ENCODE measurements at regions not wholly inside any gene's neighbourhood (a gene's known extent, or its start where the extent isn't known, plus 50 kb on each side); places are given as distances from the start of the nearest gene placed in this dataset.
"Not testable (repeated sequence)": the region's sequence is repeated elsewhere in the genome, so short reads cannot be mapped to it uniquely, and the experiment has no call there.

- Histone ChIP-seq H3K36me3 (ENCODE audit: insufficient read depth, low read length) (no peaks in the 10 kb centered on the region), H2AFZ (ENCODE audit: low read depth, low read length) (no peak overlapping the region), H3K4me3 (ENCODE audit: low read length) (no peak overlapping the region), H3K4me1 (ENCODE audit: insufficient read depth, low read length) (no peaks in the 10 kb centered on the region), H3K9me3 (ENCODE audit: low read length) (no peaks in the 10 kb centered on the region), H3K27me3 (ENCODE audit: insufficient read depth, low read length) (no peaks in the 10 kb centered on the region)
Observed at GRCh38 chr4:138113819-138114400, 128.2 kb downstream of the SLC7A11 start.

DNA sequence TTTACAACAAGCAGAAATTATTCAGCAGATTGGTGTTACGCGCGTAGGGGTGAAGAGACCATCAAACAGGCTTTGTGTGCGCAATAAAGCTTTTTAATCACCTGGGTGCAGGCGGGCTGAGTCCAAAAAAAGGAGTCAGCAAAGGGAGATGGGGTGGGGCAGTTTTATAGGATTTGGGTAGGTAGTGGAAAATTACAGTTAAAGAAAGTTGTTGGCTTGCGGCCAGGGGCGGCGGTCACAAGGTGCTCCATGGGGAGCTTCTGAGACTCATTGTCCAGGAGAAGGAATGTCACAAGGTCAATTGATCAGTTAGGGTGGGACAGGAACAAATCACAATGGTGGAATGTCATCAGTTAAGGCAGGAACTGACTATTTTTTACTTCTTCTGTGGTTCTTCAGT, 129.3 kb downstream of the SLC7A11 start:
- H3K4me3 ChIP-seq (ENCODE audit: low read length); H3K4me1 ChIP-seq (ENCODE audit: insufficient read depth, low read length); H2AFZ ChIP-seq (ENCODE audit: low read depth, low read length); H3K27me3 ChIP-seq (ENCODE audit: insufficient read depth, low read length); H3K36me3 ChIP-seq (ENCODE audit: insufficient read depth, low read length); H3K9me3 ChIP-seq (ENCODE audit: low read length): not testable (repeated sequence)

DNA sequence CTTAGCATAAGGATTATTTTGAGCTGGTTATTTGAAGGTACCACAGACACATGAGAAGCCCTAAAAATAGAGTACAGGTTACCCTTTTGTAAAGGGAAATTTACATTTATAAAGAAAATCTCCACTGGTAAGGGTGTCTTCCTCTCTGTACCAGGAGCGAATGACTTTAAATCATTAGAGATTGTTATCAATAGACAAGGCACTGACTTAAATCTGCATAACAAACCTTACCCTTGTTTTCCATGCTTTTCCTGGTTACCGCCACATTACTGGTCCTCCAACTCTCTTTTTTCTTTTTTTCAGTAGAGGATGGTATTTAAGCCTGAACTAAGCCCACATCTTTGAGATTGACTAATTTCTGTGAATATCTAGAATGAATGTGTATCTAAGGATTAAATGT, 129.8 kb downstream of the SLC7A11 start:
- H3K4me1 ChIP-seq (ENCODE audit: insufficient read depth, low read length) = no peaks in the 10 kb centered on the region
- H3K27me3 ChIP-seq (ENCODE audit: insufficient read depth, low read length) = no peaks in the 10 kb centered on the region
- no peaks in the 10 kb centered on the region for H3K9me3 ChIP-seq (ENCODE audit: low read length)
- no peak overlapping the region for H2AFZ ChIP-seq (ENCODE audit: low read depth, low read length)
- H3K4me3 ChIP-seq (ENCODE audit: low read length) = no peak overlapping the region
- H3K36me3 ChIP-seq (ENCODE audit: insufficient read depth, low read length) = no peaks in the 10 kb centered on the region

DNA sequence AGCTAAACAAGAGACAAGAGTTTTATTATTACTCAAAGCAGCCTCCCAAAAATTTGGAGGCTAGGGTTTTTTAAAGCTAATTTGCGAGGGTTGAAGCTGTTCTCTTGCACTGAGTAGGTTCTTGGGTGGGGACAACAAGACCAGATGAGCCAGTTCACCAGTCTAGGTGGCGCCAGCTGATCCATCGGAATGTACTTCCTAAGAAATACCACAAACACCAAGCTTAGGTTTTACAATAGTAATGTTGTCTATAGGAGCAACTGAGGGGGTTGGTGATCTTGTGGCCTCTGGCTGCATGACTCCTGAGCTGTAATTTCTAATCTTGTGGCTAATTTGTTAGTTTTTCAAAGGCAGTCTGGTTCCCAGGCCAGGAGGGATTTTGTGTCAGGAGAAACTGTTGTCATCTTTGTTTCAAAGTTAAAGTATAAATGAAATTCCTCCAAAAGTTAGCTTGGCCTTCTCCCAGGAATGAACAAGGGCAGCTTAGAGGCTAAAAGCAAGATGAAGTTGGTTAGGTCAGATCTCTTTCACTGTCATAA, 130.6 kb downstream of the SLC7A11 start:
- H3K27me3 ChIP-seq (ENCODE audit: insufficient read depth, low read length) = no peaks in the 10 kb centered on the region
- no peaks in the 10 kb centered on the region for H3K9me3 ChIP-seq (ENCODE audit: low read length)
- no peak overlapping the region for H3K4me3 ChIP-seq (ENCODE audit: low read length)
- no peak overlapping the region for H2AFZ ChIP-seq (ENCODE audit: low read depth, low read length)
- no peaks in the 10 kb centered on the region for H3K4me1 ChIP-seq (ENCODE audit: insufficient read depth, low read length)
- no peaks in the 10 kb centered on the region for H3K36me3 ChIP-seq (ENCODE audit: insufficient read depth, low read length)

DNA sequence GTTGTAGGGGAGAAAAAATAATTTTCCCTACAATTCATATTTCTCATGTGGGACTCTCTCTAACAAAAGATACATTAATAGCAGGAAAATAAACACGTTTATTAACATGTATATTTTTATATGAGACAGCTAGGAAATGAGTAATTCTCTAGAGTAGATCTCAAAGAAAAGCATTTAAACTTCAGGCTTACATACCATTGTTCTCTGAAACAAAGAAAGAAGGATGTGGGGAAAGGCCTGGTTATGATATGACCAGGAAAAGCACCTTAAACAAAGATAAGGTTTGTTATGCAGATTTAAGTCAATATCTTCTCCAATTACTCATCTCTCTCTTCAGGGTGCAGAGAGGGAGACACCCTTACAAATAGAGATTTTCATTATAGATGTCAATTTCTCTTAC, 131.3 kb downstream of the SLC7A11 start:
- Histone ChIP-seq H3K4me3 (ENCODE audit: low read length) (no peak overlapping the region), H3K4me1 (ENCODE audit: insufficient read depth, low read length) (no peaks in the 10 kb centered on the region), H3K9me3 (ENCODE audit: low read length) (no peaks in the 10 kb centered on the region), H3K36me3 (ENCODE audit: insufficient read depth, low read length) (no peaks in the 10 kb centered on the region), H3K27me3 (ENCODE audit: insufficient read depth, low read length) (no peaks in the 10 kb centered on the region), H2AFZ (ENCODE audit: low read depth, low read length) (no peak overlapping the region)

GRCh38 chr4:138107023-138107422, 135.1 kb downstream of the SLC7A11 start:
- no peak overlapping the region for H3K4me3 ChIP-seq (ENCODE audit: low read length)
- no peaks in the 10 kb centered on the region for H3K27me3 ChIP-seq (ENCODE audit: insufficient read depth, low read length)
- no peaks in the 10 kb centered on the region for H3K36me3 ChIP-seq (ENCODE audit: insufficient read depth, low read length)
- no peaks in the 10 kb centered on the region for H3K9me3 ChIP-seq (ENCODE audit: low read length)
- no peak overlapping the region for H2AFZ ChIP-seq (ENCODE audit: low read depth, low read length)
- peaks cover 14% of the 10 kb centered on the region for H3K4me1 ChIP-seq (ENCODE audit: insufficient read depth, low read length)

GRCh38 chr4:138105331-138105730, 136.8 kb downstream of the SLC7A11 start:
- Histone ChIP-seq H3K36me3 (ENCODE audit: insufficient read depth, low read length) (no peaks in the 10 kb centered on the region), H3K27me3 (ENCODE audit: insufficient read depth, low read length) (no peaks in the 10 kb centered on the region), H2AFZ (ENCODE audit: low read depth, low read length) (no peak overlapping the region), H3K4me3 (ENCODE audit: low read length) (no peak overlapping the region), H3K9me3 (ENCODE audit: low read length) (no peaks in the 10 kb centered on the region), H3K4me1 (ENCODE audit: insufficient read depth, low read length) (peaks cover 14% of the 10 kb centered on the region)

GRCh38 chr4:138104284-138104680, 137.9 kb downstream of the SLC7A11 start:
- no peaks in the 10 kb centered on the region for H3K9me3 ChIP-seq (ENCODE audit: low read length)

GRCh38 chr4:138103597-138104283, 138.4 kb downstream of the SLC7A11 start:
- no peaks in the 10 kb centered on the region for H3K9me3 ChIP-seq (ENCODE audit: low read length)
- peak overlapping the region; percentile 18 for H3K4me3 ChIP-seq (ENCODE audit: low read length)
- no peaks in the 10 kb centered on the region for H3K36me3 ChIP-seq (ENCODE audit: insufficient read depth, low read length)
- H3K4me1 ChIP-seq (ENCODE audit: insufficient read depth, low read length) = peaks cover 14% of the 10 kb centered on the region
- H2AFZ ChIP-seq (ENCODE audit: low read depth, low read length) = peak overlapping the region; percentile 75
- H3K27me3 ChIP-seq (ENCODE audit: insufficient read depth, low read length) = no peaks in the 10 kb centered on the region

More at GRCh38 chr4:138104284-138104680, 137.9 kb downstream of the SLC7A11 start:
- H3K36me3 ChIP-seq (ENCODE audit: insufficient read depth, low read length) = no peaks in the 10 kb centered on the region
- H2AFZ ChIP-seq (ENCODE audit: low read depth, low read length) = peak overlapping the region; percentile 75
- H3K4me3 ChIP-seq (ENCODE audit: low read length) = peak overlapping the region; percentile 18
- peaks cover 14% of the 10 kb centered on the region for H3K4me1 ChIP-seq (ENCODE audit: insufficient read depth, low read length)
- H3K27me3 ChIP-seq (ENCODE audit: insufficient read depth, low read length) = no peaks in the 10 kb centered on the region

DNA sequence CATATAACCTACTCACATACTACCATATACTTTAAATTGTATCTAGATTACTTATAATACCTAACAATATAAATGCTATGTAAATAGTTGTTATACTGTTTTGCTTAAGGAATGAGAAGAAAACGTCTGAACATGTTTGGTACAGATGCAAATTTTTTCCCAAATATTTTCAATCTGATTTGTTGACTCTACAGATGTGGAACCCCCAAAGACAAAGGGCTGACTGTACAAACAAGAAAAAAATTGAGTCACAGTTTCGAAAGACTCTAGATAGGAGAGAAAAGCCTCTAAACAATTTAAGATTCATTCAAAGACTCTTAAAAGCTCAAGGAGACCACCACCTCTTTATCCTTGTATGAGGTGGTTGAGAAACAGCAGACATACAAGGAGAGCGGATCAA, 142.8 kb downstream of the SLC7A11 start:
- Histone ChIP-seq H3K27me3 (ENCODE audit: insufficient read depth, low read length) (no peaks in the 10 kb centered on the region), H3K36me3 (ENCODE audit: insufficient read depth, low read length) (no peaks in the 10 kb centered on the region), H3K4me1 (ENCODE audit: insufficient read depth, low read length) (peaks cover 9% of the 10 kb centered on the region), H2AFZ (ENCODE audit: low read depth, low read length) (no peak overlapping the region), H3K4me3 (ENCODE audit: low read length) (no peak overlapping the region), H3K9me3 (ENCODE audit: low read length) (no peaks in the 10 kb centered on the region)

GRCh38 chr4:138097912-138098600, 144.1 kb downstream of the SLC7A11 start:
- H3K4me1 ChIP-seq (ENCODE audit: insufficient read depth, low read length) = peaks cover 4% of the 10 kb centered on the region
- no peak overlapping the region for H2AFZ ChIP-seq (ENCODE audit: low read depth, low read length)
- H3K27me3 ChIP-seq (ENCODE audit: insufficient read depth, low read length) = no peaks in the 10 kb centered on the region
- H3K9me3 ChIP-seq (ENCODE audit: low read length) = no peaks in the 10 kb centered on the region
- no peak overlapping the region for H3K4me3 ChIP-seq (ENCODE audit: low read length)
- no peaks in the 10 kb centered on the region for H3K36me3 ChIP-seq (ENCODE audit: insufficient read depth, low read length)

DNA sequence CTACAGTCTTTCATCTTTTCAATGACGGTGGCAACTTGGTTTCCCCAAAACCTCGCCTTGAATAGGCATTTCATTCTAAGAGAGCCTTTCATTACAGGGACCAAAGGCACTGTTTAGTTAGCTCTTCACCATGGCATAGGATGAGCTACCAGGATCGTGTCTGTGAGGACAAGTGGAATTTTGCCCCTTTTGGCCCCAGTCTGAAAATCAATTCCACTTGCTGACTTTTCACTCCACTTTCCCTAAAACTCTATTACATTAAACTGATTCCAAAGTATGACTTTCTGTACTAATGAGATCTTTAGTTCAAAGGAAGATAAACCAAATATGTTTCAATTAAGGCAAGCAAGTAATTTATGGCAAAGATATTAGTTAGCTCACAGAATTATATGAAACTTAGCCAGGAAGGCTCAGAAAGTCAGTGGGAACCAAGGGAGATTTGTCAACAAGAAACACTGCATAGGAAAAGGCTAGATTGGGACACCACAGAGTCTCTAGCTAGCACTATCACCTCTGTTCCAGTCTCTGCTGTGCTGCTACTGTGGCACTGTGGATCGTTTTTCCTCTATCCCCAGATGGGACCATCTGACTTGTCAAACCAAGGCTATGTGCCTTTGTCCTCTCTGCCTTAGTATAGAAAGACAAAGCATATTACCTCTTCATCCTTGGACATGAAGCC, 145.6 kb downstream of the SLC7A11 start:
- Histone ChIP-seq H3K9me3 (ENCODE audit: low read length) (no peaks in the 10 kb centered on the region), H3K4me3 (ENCODE audit: low read length) (no peak overlapping the region), H3K36me3 (ENCODE audit: insufficient read depth, low read length) (no peaks in the 10 kb centered on the region), H3K27me3 (ENCODE audit: insufficient read depth, low read length) (no peaks in the 10 kb centered on the region), H2AFZ (ENCODE audit: low read depth, low read length) (no peak overlapping the region), H3K4me1 (ENCODE audit: insufficient read depth, low read length) (peaks cover 2% of the 10 kb centered on the region)

DNA sequence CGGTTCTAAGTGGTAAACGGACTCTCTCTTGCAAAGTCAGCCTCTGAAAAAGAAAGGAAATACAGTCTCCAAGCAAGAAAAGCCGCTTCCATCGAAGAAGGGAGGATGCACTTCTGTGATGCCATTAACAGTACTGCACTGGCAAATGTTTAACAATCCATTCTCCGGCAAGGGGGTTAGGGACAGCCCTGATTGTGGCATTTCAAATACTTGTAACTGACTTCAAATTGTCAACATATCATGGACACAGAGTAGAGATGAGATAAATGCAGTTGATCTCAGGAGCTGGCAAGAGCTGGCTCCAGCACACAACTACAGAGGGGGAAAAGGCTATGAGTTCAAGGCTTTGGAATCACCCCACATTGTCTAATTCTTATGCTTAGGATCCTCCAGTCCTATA, 146.8 kb downstream of the SLC7A11 start:
- Histone ChIP-seq H3K27me3 (ENCODE audit: insufficient read depth, low read length) (no peaks in the 10 kb centered on the region), H3K4me1 (ENCODE audit: insufficient read depth, low read length) (peaks cover 2% of the 10 kb centered on the region), H3K36me3 (ENCODE audit: insufficient read depth, low read length) (no peaks in the 10 kb centered on the region), H2AFZ (ENCODE audit: low read depth, low read length) (no peak overlapping the region), H3K4me3 (ENCODE audit: low read length) (no peak overlapping the region), H3K9me3 (ENCODE audit: low read length) (no peaks in the 10 kb centered on the region)

Data from neuron (in vitro differentiated cells).